ENCODE measurements at regions not wholly inside any gene's neighbourhood (a gene's known extent, or its start where the extent isn't known, plus 50 kb on each side); places are given as distances from the start of the nearest gene placed in this dataset.

GRCh38 chr4:32551943-32552342, 1831.8 kb downstream of the PCDH7 start:
- Histone ChIP-seq H2AFZ (ENCODE audit: low read length) (no peak overlapping the region), H3K79me2 (ENCODE audit: low read length) (no peaks in the 10 kb centered on the region), H3K4me1 (ENCODE audit: insufficient read depth, low read length) (no peaks in the 10 kb centered on the region), H3K9ac (ENCODE audit: low read length) (no peak overlapping the region), H3K9me2 (replicated peaks; ENCODE audit: low read length) (no peaks in the 10 kb centered on the region), H3F3A (ENCODE audit: low read length, unreplicated experiment) (no peaks in the 10 kb centered on the region), H3K27ac (ENCODE audit: low read length) (no peak overlapping the region), H3K4me3 (ENCODE audit: low read length) (no peak overlapping the region), H4K20me1 (ENCODE audit: low read length) (no peaks in the 10 kb centered on the region), H3K9me3 (ENCODE audit: low read length) (no peaks in the 10 kb centered on the region), H3K27me3 (ENCODE audit: low read length) (no peaks in the 10 kb centered on the region), H3K4me2 (ENCODE audit: low read length) (no peak overlapping the region), H3K36me3 (ENCODE audit: low read depth, low read length) (no peaks in the 10 kb centered on the region)
- ChIA-PET CTCF (no interaction called here), POLR2A (ENCODE audit: unreplicated experiment) (no interaction called here)
- ATAC-seq: peak; percentile 40
- peak; percentile 48 for DNase-seq
- no TSS peak for BruUV-seq (replicated peaks)
- no peak for TF ChIP-seq EZH2phosphoT487 (IDR thresholded peaks at IDR 0.05; ENCODE audit: borderline replicate concordance, low read length)
- no peak for TF ChIP-seq CTCF (conservative IDR thresholded peaks at IDR 0.05; ENCODE audit: low read depth, low read length)
- no peak for TF ChIP-seq EZH2 (IDR thresholded peaks at IDR 0.05; ENCODE audit: low read length, unreplicated experiment)
- intact Hi-C loops (cut with micrococcal nuclease): no loop called here

- POLR2A ChIA-PET (ENCODE audit: unreplicated experiment): no interaction called here
- H3K27ac ChIP-seq (ENCODE audit: low read length): no peak overlapping the region
- peaks cover 9% of the 10 kb centered on the region for H3K4me1 ChIP-seq (ENCODE audit: insufficient read depth, low read length)
- CTCF ChIA-PET: no interaction called here
- H3F3A ChIP-seq (ENCODE audit: low read length, unreplicated experiment): no peaks in the 10 kb centered on the region
- intact Hi-C loops (cut with micrococcal nuclease): no loop called here
- H3K9me2 ChIP-seq (replicated peaks; ENCODE audit: low read length): no peaks in the 10 kb centered on the region
- peak overlapping the region; percentile 79 for H2AFZ ChIP-seq (ENCODE audit: low read length)
- H3K4me2 ChIP-seq (ENCODE audit: low read length): peak overlapping the region; percentile 85
- no TSS peak for BruUV-seq (replicated peaks)
- H3K9me3 ChIP-seq (ENCODE audit: low read length): no peaks in the 10 kb centered on the region
- ATAC-seq: peak; percentile 72
- DNase-seq: peak; percentile 62
- H3K36me3 ChIP-seq (ENCODE audit: low read depth, low read length): no peaks in the 10 kb centered on the region
- TF ChIP-seq EZH2phosphoT487 (IDR thresholded peaks at IDR 0.05; ENCODE audit: borderline replicate concordance, low read length): no peak
- H3K79me2 ChIP-seq (ENCODE audit: low read length): no peaks in the 10 kb centered on the region
- H4K20me1 ChIP-seq (ENCODE audit: low read length): no peaks in the 10 kb centered on the region
- H3K9ac ChIP-seq (ENCODE audit: low read length): no peak overlapping the region
- H3K27me3 ChIP-seq (ENCODE audit: low read length): no peaks in the 10 kb centered on the region
- peak overlapping the region; percentile 64 for H3K4me3 ChIP-seq (ENCODE audit: low read length)
These were observed 1840.1 kb downstream of the PCDH7 start for GRCh38 chr4:32560306-32560705.

- no TSS peak for BruUV-seq (replicated peaks)
These were observed 1841.8 kb downstream of the PCDH7 start for GRCh38 chr4:32562010-32562409.

More at GRCh38 chr4:32562010-32562409, 1841.8 kb downstream of the PCDH7 start:
- ATAC-seq: no peak
- no peak overlapping the region for H3K27ac ChIP-seq (ENCODE audit: low read length)
- H3K9ac ChIP-seq (ENCODE audit: low read length): no peak overlapping the region
- H3F3A ChIP-seq (ENCODE audit: low read length, unreplicated experiment): no peaks in the 10 kb centered on the region
- intact Hi-C loops (cut with micrococcal nuclease): no loop called here
- peaks cover 9% of the 10 kb centered on the region for H3K4me1 ChIP-seq (ENCODE audit: insufficient read depth, low read length)
- no peaks in the 10 kb centered on the region for H3K27me3 ChIP-seq (ENCODE audit: low read length)
- POLR2A ChIA-PET (ENCODE audit: unreplicated experiment): no interaction called here
- H3K79me2 ChIP-seq (ENCODE audit: low read length): no peaks in the 10 kb centered on the region
- no peaks in the 10 kb centered on the region for H3K36me3 ChIP-seq (ENCODE audit: low read depth, low read length)
- H2AFZ ChIP-seq (ENCODE audit: low read length): no peak overlapping the region
- H3K9me3 ChIP-seq (ENCODE audit: low read length): no peaks in the 10 kb centered on the region
- CTCF ChIA-PET: interaction anchor here (0.6 kb wide), 1 partner anchor 21 kb away, joined by 3 read pairs; no protein-coding TSS in a partner anchor
- H3K4me2 ChIP-seq (ENCODE audit: low read length): no peak overlapping the region
- no peaks in the 10 kb centered on the region for H3K9me2 ChIP-seq (replicated peaks; ENCODE audit: low read length)
- TF ChIP-seq EZH2 (IDR thresholded peaks at IDR 0.05; ENCODE audit: low read length, unreplicated experiment): no peak
- no peak for TF ChIP-seq EZH2phosphoT487 (IDR thresholded peaks at IDR 0.05; ENCODE audit: borderline replicate concordance, low read length)
- no peak for TF ChIP-seq CTCF (conservative IDR thresholded peaks at IDR 0.05; ENCODE audit: low read depth, low read length)
- DNase-seq: no peak
- no peaks in the 10 kb centered on the region for H4K20me1 ChIP-seq (ENCODE audit: low read length)
- H3K4me3 ChIP-seq (ENCODE audit: low read length): no peak overlapping the region
